K562 (cell line): ENCODE measurements at regions not wholly inside any gene's neighbourhood (a gene's known extent, or its start where the extent isn't known, plus 50 kb on each side); places are given as distances from the start of the nearest gene placed in this dataset.
"Not testable (repeated sequence)": the region's sequence is repeated elsewhere in the genome, so short reads cannot be mapped to it uniquely, and the experiment has no call there.

Source experiments
- ATAC-seq: fragments of 200-7000 bp; cut with Tn5 transposase; 3 replicates; pipeline ENCODE4 v1.9.1; 2020; ENCODE audit warnings: moderate library complexity
- BruUV-seq: library from RNA; stranded (reverse); fragments of 400-500 nt; replicated peaks from 2 replicates; lab custom pipeline; 2021; lab: Mats Ljungman, UMichigan
- CTCF ChIA-PET: fragments of 300-600 bp; formaldehyde crosslinking; extraction: SDS; loops from one replicate; lab custom pipeline; 2021; ENCODE audit warnings: low intra/inter-chr PET ratio; lab: Yijun Ruan, JAX
- POLR2A ChIA-PET: fragments of 300-600, 350-650 bp; sonication (Branson Sonifier 250); formaldehyde crosslinking; extraction: SDS; loops from one replicate; lab custom pipeline; 2021; ENCODE audit warnings: antibody characterized with exemption, inconsistent platforms; lab: Yijun Ruan, JAX
- DNase-seq, 4 experiments: peaks; one replicate each; pipeline versions ENCODE4 v3.0.0 to v3.0.0-alpha.2; 2011 to 2018; ENCODE audit warnings: low spot score in 3 of 4, mixed read lengths in 3 of 4; ENCODE audit errors: extremely low read depth in 1 of 4
- FAIRE-seq: peaks from 2 replicates; lab custom pipeline; 2011; peaks lifted over from hg19 to GRCh38; lab: Jason Lieb, UNC
- H2AFZ ChIP-seq: 2 replicates; pipeline ENCODE4 v1.6.0; 2011; ENCODE audit warnings: low read depth, low read length, control low read depth, inconsistent platforms
- H3K27ac ChIP-seq: fragments of 200-600 bp; 3 replicates; pipeline ENCODE4 v1.8.0; 2011; ENCODE audit warnings: low read depth, mild to moderate bottlenecking, control low read depth, inconsistent platforms, low read length, moderate library complexity, mixed read lengths; ENCODE audit errors: extremely low read depth
- H3K27me3 ChIP-seq, 2 experiments: fragments of 300-600 bp in 1 of 2; 2 replicates in 1 of 2; 3 replicates in 1 of 2; pipeline versions ENCODE4 v1.6.0 to v1.8.0; 2011; ENCODE audit warnings: inconsistent platforms in 2 of 2, low read length in 2 of 2, mild to moderate bottlenecking in 1 of 2, mixed read lengths in 1 of 2, moderate library complexity in 1 of 2; ENCODE audit not compliant: control insufficient read depth in 2 of 2, insufficient read depth in 2 of 2
- H3K36me3 ChIP-seq: fragments of 300-600 bp; 3 replicates; pipeline ENCODE4 v1.8.0; 2011; ENCODE audit warnings: mild to moderate bottlenecking, low read length, inconsistent platforms; ENCODE audit not compliant: control insufficient read depth, insufficient read depth
- H3K4me1 ChIP-seq, 2 experiments: fragments of 200-600 bp in 1 of 2; replicated peaks in 1 of 2; 2 replicates in 1 of 2; 3 replicates in 1 of 2; pipeline versions ENCODE4 v1.5.1 to v1.8.0; 2011; ENCODE audit warnings: inconsistent platforms in 2 of 2, low read length in 2 of 2, mild to moderate bottlenecking in 1 of 2, mixed read lengths in 1 of 2, moderate library complexity in 1 of 2; ENCODE audit not compliant: control insufficient read depth in 2 of 2, insufficient read depth in 2 of 2
- H3K4me2 ChIP-seq: 2 replicates; pipeline ENCODE4 v1.6.1; 2011; ENCODE audit warnings: low read length, control low read depth, inconsistent platforms, mixed read lengths; ENCODE audit not compliant: insufficient read depth
- H3K4me3 ChIP-seq: fragments of 200-600 bp; sonication (generic), shearing (Covaris generic); 2 replicates; pipeline ENCODE4 v1.5.1; 2016; ENCODE audit warnings: control low read depth, inconsistent platforms
- H3K79me2 ChIP-seq: fragments of 200-600 bp; 3 replicates; pipeline ENCODE4 v1.8.0; 2011; ENCODE audit warnings: low read length, inconsistent platforms; ENCODE audit not compliant: control insufficient read depth, insufficient read depth
- H3K9ac ChIP-seq, 2 experiments: 2 replicates each; pipeline versions ENCODE4 v1.6.0 to v1.6.1; 2011; ENCODE audit warnings: low read depth in 2 of 2, low read length in 2 of 2, control low read depth in 1 of 2, inconsistent platforms in 1 of 2, mild to moderate bottlenecking in 1 of 2, mixed read lengths in 1 of 2; ENCODE audit not compliant: insufficient read depth in 1 of 2
- H3K9me1 ChIP-seq: one replicate; pipeline ENCODE4 v1.6.0; 2011; ENCODE audit warnings: inconsistent platforms, mild to moderate bottlenecking, low read length, moderate library complexity; ENCODE audit not compliant: control insufficient read depth, insufficient read depth
- H3K9me3 ChIP-seq: replicated peaks from 2 replicates; pipeline ENCODE4 v1.5.1; 2011; ENCODE audit warnings: low read depth, low read length, inconsistent platforms; ENCODE audit not compliant: control insufficient read depth, insufficient read depth
- H4K20me1 ChIP-seq: replicated peaks from 2 replicates; pipeline ENCODE4 v1.6.1; 2011; ENCODE audit warnings: low read length, inconsistent platforms, mixed read lengths; ENCODE audit not compliant: control insufficient read depth, insufficient read depth
- FOXA3 ChIP-seq, 2 experiments: fragments of 450-650 bp in 1 of 2; sonication (generic) in 1 of 2; formaldehyde crosslinking; IDR thresholded peaks in 1 of 2; conservative IDR thresholded peaks in 1 of 2; 2 replicates each; pipeline versions ENCODE4 v1.4.0 to v1.8.0; 2020 to 2022; ENCODE audit warnings: mild to moderate bottlenecking in 2 of 2, missing genetic modification reagents in 1 of 2
- FOXJ2 ChIP-seq: fragments of 200-800 bp; sonication (Bioruptor generic); IDR thresholded peaks from 2 replicates; pipeline ENCODE4 v1.6.1; 2016; ENCODE audit warnings: missing genetic modification characterization, missing compliant biosample characterization
- FOXK2 ChIP-seq, 2 experiments: fragments of 450-650 bp; IDR thresholded peaks in 1 of 2; conservative IDR thresholded peaks in 1 of 2; 2 replicates each; pipeline ENCODE4 v1.6.1; 2016; ENCODE audit warnings: low read depth in 2 of 2, mild to moderate bottlenecking in 1 of 2
- YY1 ChIP-seq, 3 experiments: IDR thresholded peaks; 2 replicates each; pipeline ENCODE4 v1.6.1; 2011; ENCODE audit warnings: low read length in 2 of 3, mild to moderate bottlenecking in 2 of 3, moderate library complexity in 2 of 3, borderline replicate concordance in 1 of 3, control low read depth in 1 of 3, low read depth in 1 of 3; ENCODE audit not compliant: insufficient read depth in 3 of 3, insufficient replicate concordance in 2 of 3, control insufficient read depth in 1 of 3, insufficient read length in 1 of 3; ENCODE audit errors: extremely low read depth in 1 of 3
- WGBS: fragments of 100-300 bp; shearing (Covaris generic); methylation state at CpG from one replicate; pipeline ENCODE4 v1.1.6; 2016; ENCODE audit warnings: low coverage, mixed read lengths; ENCODE audit not compliant: insufficient coverage; ENCODE audit errors: missing lambda C conversion rate; 5-methylcytosine and 5-hydroxymethylcytosine counted together
- in situ Hi-C: fragments of 300-500 bp; cut with MboI; formaldehyde crosslinking; loops from 4 replicates; pipeline ENCODE4 v1.15.0; 2018; ENCODE audit warnings: inconsistent platforms, mixed read lengths
- intact Hi-C: fragments of 100-400 bp; cut with micrococcal nuclease; formaldehyde crosslinking; loops from 2 replicates; pipeline ENCODE4 v1.14.2; 2022

DNA sequence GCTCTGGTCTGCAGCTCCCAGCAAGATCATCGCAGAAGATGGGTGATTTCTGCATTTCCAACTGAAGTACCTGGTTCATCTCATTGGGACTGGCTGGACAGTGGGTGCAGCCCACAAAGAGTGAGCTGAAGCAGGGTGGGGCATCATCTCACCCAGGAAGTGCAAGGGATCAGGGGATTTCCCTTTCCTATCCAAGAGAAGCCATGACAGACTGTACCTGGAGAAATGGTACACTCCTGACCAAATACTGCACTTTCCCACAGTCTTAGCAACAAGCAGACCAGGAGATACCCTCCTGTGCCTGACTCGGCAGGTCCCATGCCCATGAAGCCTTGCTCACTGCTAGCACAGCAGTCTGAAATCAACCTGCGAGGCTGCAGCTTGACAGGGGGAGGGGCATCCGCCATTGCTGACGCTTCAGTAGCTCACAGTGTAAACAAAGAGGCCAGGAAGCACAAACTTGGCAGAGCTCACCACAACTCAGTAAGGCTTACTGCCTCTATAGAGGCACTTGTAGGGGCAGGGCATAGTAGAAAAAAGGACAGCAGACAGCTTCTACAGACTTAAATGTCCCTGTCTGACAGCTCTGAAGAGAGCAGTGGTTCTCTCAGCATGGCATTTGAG lies 60.5 kb downstream of the AREG start:
- FAIRE-seq, intact Hi-C loops, H4K20me1 ChIP-seq, BruUV-seq, CTCF ChIA-PET, H3K9me1 ChIP-seq, H3K36me3 ChIP-seq, H3K4me1 ChIP-seq, H3K9ac ChIP-seq, DNase-seq, H3K9me3 ChIP-seq, H3K4me3 ChIP-seq, ATAC-seq, H3K27me3 ChIP-seq, in situ Hi-C loops, H3K27ac ChIP-seq, H3K79me2 ChIP-seq: not testable (repeated sequence)
- POLR2A ChIA-PET = interaction anchor here (0.5 kb wide), 1 partner anchor 493 kb away, joined by 3 read pairs; no protein-coding TSS in a partner anchor
- 45% methylated on average over 5 of the region's 5 CpGs for WGBS
- TF ChIP-seq YY1 (IDR thresholded peaks at IDR 0.05; ENCODE audit: borderline replicate concordance in 1 of 3, control insufficient read depth in 1 of 3, extremely low read depth in 1 of 3, insufficient read depth in 3 of 3, insufficient read length in 1 of 3, insufficient replicate concordance in 2 of 3, low read depth in 1 of 3, low read length in 2 of 3) (peak in 2 of 3 experiments; percentile 23 to 46), FOXK2 (conservative IDR thresholded peaks at IDR 0.05 in 1 of 2, IDR thresholded peaks at IDR 0.05 in 1 of 2; ENCODE audit: low read depth in 2 of 2) (0 out of 4 replicates have a peak, but pooled peaks of 1 of the 2 experiments have one; percentile 16), FOXJ2 (tag) (0 out of 2 replicates have a peak, but pooled peaks have one; percentile 47), FOXA3 (CRISPR knock-in tag; conservative IDR thresholded peaks at IDR 0.05 in 1 of 2, IDR thresholded peaks at IDR 0.05 in 1 of 2) (0 out of 4 replicates have a peak, but pooled peaks of 1 of the 2 experiments have one; percentile 8)
- Histone ChIP-seq H2AFZ (peak overlapping the region; percentile 49; the same call in 1 of the 2 replicates), H3K4me2 (0 out of 2 replicates have a peak overlapping the region, but pooled peaks have one; percentile 8)
